ENCODE measurements at regions not wholly inside any gene's neighbourhood (a gene's known extent, or its start where the extent isn't known, plus 50 kb on each side); places are given as distances from the start of the nearest gene placed in this dataset.

DNA sequence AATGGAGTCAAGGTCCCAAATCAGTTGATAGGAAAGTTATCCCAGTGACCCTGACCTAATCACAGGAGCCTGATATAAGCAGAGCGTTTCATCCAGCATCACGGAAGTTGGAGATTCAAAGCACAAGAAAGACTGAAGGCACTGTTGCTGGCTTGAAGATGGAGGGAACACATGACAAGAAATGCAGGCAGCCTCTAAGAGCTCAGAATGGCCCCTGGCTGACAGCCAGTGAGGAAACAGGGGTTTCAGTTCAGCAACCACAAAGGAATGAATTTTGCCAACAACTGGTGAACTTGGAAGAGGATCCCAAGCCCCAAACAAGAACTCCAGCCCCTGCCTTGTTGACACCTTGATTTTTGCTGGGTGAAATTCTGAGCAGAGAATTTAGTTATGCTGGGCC lies 778.5 kb downstream of the MAFB start:
- H3K27ac ChIP-seq (ENCODE audit: low read depth in 1 of 2, low read length in 2 of 2): no peak overlapping the region
- no peak for ATAC-seq (ENCODE audit: poor library complexity)
- H3K4me1 Mint-ChIP-seq (ENCODE audit: low read depth): no peaks in the 10 kb centered on the region
- H3K4me3 Mint-ChIP-seq: no peak overlapping the region
- TF ChIP-seq, protein P1, sequence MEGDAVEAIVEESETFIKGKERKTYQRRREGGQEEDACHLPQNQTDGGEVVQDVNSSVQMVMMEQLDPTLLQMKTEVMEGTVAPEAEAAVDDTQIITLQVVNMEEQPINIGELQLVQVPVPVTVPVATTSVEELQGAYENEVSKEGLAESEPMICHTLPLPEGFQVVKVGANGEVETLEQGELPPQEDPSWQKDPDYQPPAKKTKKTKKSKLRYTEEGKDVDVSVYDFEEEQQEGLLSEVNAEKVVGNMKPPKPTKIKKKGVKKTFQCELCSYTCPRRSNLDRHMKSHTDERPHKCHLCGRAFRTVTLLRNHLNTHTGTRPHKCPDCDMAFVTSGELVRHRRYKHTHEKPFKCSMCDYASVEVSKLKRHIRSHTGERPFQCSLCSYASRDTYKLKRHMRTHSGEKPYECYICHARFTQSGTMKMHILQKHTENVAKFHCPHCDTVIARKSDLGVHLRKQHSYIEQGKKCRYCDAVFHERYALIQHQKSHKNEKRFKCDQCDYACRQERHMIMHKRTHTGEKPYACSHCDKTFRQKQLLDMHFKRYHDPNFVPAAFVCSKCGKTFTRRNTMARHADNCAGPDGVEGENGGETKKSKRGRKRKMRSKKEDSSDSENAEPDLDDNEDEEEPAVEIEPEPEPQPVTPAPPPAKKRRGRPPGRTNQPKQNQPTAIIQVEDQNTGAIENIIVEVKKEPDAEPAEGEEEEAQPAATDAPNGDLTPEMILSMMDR (IDR thresholded peaks at IDR 0.05): no peak
- peaks cover 5% of the 10 kb centered on the region for H3K27me3 Mint-ChIP-seq
- H3K9me3 ChIP-seq (ENCODE audit: control insufficient read depth in 1 of 2, insufficient read depth in 1 of 2, low read length in 2 of 2): peaks cover 0 to 4% of the 10 kb centered on the region in 2 experiments
- H3K4me3 ChIP-seq (ENCODE audit: low read length): no peak overlapping the region
- peaks cover 0 to 2% of the 10 kb centered on the region in 2 experiments for H3K27me3 ChIP-seq (ENCODE audit: control insufficient read depth in 1 of 2, insufficient read depth in 2 of 2, low read length in 2 of 2)
- H3K36me3 ChIP-seq (ENCODE audit: insufficient read depth, low read length): no peaks in the 10 kb centered on the region
- H3K9me3 Mint-ChIP-seq: no peaks in the 10 kb centered on the region
- ChIA-PET POLR2A (no interaction called here), CTCF (no interaction called here)
- DNase-seq: no peak
- no peaks in the 10 kb centered on the region for H3K36me3 Mint-ChIP-seq (ENCODE audit: low read depth)
- H3K27ac Mint-ChIP-seq: no peak overlapping the region
- intact Hi-C loops (cut with DNase I, micrococcal nuclease): no loop called here
- H3K4me1 ChIP-seq (ENCODE audit: insufficient read depth, low read length): no peaks in the 10 kb centered on the region

DNA sequence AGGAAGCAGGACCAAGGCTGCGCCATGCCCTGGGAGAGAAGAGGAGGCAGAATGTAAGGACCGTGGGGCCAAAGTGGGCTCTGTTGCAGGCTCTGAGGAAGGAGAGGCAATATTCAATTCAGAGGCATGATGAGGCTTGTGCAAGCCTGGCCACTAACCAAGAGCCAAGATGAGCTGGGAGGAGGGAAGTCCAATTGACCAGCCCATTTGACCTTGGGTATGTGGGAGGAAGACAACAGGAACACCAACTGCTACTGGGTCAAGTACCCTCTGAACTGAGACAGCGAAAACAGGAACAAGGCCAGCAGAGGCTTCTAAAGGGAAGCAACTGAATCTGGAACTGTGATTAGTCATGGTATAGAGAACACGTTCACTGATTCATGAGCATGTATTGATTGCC lies 779.6 kb downstream of the MAFB start:
- Histone ChIP-seq H3K36me3 (ENCODE audit: insufficient read depth, low read length) (no peaks in the 10 kb centered on the region), H3K4me1 (ENCODE audit: insufficient read depth, low read length) (no peaks in the 10 kb centered on the region), H3K4me3 (ENCODE audit: low read length) (no peak overlapping the region), H3K27me3 (ENCODE audit: control insufficient read depth in 1 of 2, insufficient read depth in 2 of 2, low read length in 2 of 2) (peaks cover 0 to 2% of the 10 kb centered on the region in 2 experiments), H3K27ac (ENCODE audit: low read depth in 1 of 2, low read length in 2 of 2) (no peak overlapping the region), H3K9me3 (ENCODE audit: control insufficient read depth in 1 of 2, insufficient read depth in 1 of 2, low read length in 2 of 2) (peaks cover 0 to 4% of the 10 kb centered on the region in 2 experiments)
- Mint-ChIP-seq H3K9me3 (no peaks in the 10 kb centered on the region), H3K36me3 (ENCODE audit: low read depth) (no peaks in the 10 kb centered on the region), H3K4me3 (no peak overlapping the region), H3K27me3 (peaks cover 5% of the 10 kb centered on the region), H3K27ac (no peak overlapping the region), H3K4me1 (ENCODE audit: low read depth) (no peaks in the 10 kb centered on the region)
- ChIA-PET CTCF (no interaction called here), POLR2A (no interaction called here)
- peak in 2 of 14 experiments; percentile 3 to 4 for DNase-seq
- no peak for ATAC-seq (ENCODE audit: poor library complexity)
- intact Hi-C loops (cut with DNase I, micrococcal nuclease): no loop called here
- TF ChIP-seq, protein P1 (IDR thresholded peaks at IDR 0.05): no peak

DNA sequence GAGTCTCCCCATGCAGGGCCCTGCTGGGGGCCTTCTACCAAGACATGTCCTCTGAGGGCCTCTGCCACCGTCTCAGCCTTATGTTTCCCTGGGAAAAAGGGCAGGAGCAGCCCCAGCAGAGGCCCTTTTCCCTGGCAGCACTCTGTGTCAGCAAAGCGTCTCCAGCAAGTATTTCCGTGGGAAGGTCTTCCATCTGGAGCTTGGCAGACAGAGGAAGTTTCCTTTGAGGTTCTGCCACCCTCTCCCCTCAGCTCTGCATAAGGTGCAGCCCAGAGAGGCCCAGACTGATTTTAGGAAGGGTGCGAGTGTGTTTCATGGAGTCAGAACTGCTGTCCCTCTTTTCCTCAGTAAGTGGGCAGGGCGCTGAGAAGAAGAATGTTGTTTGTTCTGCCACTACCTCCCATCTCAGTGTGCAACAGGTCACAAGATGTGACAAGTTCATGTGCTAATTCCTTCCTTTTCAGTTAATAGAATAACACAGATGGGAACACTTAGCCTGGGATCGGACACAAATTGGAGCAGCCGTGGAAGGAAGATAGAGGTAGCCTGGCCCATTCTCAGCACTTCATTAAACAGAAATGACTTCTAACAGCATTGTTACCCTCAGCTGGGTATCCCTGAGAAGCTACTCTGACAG lies 784.4 kb downstream of the MAFB start:
- Mint-ChIP-seq H3K9me3 (no peaks in the 10 kb centered on the region), H3K36me3 (ENCODE audit: low read depth) (no peaks in the 10 kb centered on the region)
- CTCF ChIA-PET: no interaction called here

More for the DNA sequence above, 784.4 kb downstream of the MAFB start:
- Histone ChIP-seq H3K4me3 (ENCODE audit: low read length) (no peak overlapping the region), H3K27me3 (ENCODE audit: control insufficient read depth in 1 of 2, insufficient read depth in 2 of 2, low read length in 2 of 2) (peaks cover 0 to 2% of the 10 kb centered on the region in 2 experiments), H3K9me3 (ENCODE audit: control insufficient read depth in 1 of 2, insufficient read depth in 1 of 2, low read length in 2 of 2) (peaks cover 0 to 4% of the 10 kb centered on the region in 2 experiments), H3K4me1 (ENCODE audit: insufficient read depth, low read length) (no peaks in the 10 kb centered on the region), H3K36me3 (ENCODE audit: insufficient read depth, low read length) (no peaks in the 10 kb centered on the region), H3K27ac (ENCODE audit: low read depth in 1 of 2, low read length in 2 of 2) (no peak overlapping the region)
- Mint-ChIP-seq H3K27ac (no peak overlapping the region), H3K27me3 (peaks cover 5% of the 10 kb centered on the region), H3K4me1 (ENCODE audit: low read depth) (no peaks in the 10 kb centered on the region), H3K4me3 (no peak overlapping the region)
- DNase-seq (no peak), ATAC-seq (ENCODE audit: poor library complexity) (no peak)
- POLR2A ChIA-PET: no interaction called here
- intact Hi-C loops (cut with DNase I, micrococcal nuclease): no loop called here
- TF ChIP-seq, protein P1 (IDR thresholded peaks at IDR 0.05): no peak
